Inferior parietal cortex (tissue), 1 donor: ENCODE measurements at regions not wholly inside any gene's neighbourhood (a gene's known extent, or its start where the extent isn't known, plus 50 kb on each side); places are given as distances from the start of the nearest gene placed in this dataset.

ENCODE experiments used
- DNase-seq: peaks from one replicate; pipeline ENCODE4 v3.0.0-alpha.2; 2016; ENCODE audit errors: extremely low spot score

DNA sequence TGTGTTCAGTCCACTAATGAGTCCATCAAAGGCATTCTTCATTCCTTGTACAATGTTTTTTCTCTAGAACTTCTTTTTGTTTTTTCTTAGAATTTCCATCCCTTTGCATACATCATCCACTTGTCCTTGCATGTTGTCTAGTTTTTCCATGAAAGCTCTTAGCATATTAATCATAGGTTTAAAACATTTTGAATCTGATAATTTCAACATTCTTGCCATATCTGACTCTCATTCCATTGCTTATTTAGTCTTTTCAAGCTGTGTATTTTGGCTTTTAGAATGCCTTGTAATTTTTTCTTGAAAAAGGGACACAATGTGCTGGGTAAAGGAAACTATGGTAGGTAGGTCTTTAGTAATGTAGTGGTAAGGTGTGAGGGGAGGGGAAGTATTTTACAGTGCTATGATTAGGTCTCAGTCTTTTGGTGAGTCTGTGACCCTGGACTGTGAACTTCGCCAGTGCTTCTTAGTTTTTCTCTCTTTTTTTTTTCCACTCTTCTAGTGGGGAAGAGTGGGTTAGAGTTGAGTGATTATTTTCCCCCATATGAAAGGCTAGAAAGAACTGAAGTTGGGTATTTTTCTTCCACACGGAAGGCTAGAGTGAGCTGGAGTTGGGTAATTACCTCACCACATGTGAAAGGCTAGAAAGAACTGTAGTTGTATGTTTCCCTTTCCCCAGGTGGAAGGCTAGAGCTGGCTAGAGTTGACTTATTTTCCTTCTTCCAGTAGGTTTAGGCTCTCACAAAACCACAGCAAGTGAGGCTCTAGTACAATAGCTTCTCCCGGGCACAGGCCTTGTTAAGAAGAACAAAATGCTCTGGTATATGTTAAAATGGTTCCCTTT is 172.1 kb downstream of the SNX18 start:
- no peak for DNase-seq

- no peak for DNase-seq
Measured at GRCh38 chr5:54680998-54681397, 163.4 kb downstream of the SNX18 start.

- no peak for DNase-seq
Measured at GRCh38 chr5:54679686-54680085, 162.1 kb downstream of the SNX18 start.

GRCh38 chr5:54678737-54679136 is 161.2 kb downstream of the SNX18 start:
- DNase-seq, result no peak

- no peak for DNase-seq
Measured at GRCh38 chr5:54676481-54677340, 159.2 kb downstream of the SNX18 start.

DNA sequence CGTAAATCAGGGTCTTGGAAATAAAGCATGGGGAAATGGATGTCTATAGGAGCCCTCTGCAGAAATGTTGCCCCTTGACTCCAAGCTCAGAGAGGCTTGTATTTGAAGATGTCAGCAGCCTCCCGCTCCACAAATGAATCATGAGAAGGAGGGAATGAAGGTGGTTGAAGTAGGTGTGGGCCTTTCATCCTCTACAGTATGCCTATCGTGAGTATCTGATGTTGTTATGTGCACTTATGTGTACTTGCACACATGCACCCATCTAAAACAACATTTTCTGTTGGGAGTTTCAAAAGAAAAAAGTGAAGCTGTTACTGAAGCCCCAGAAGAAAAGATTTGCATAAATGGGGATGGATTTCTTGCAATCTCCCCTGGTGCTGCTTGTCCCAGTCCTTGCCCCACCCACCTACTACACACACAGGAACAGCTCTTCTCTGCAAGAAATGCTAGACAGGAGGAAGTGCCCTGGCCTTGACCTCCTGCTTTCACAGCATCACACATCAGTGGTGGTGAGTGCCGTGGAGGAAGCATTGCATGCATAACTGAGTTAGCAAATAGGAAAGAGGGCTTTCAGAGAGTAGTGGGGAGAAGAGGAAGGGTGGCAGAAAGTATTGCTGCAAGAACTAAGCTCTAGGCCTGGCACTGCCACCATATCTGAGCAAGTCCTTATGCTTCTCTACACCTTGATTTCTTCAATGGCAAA is 156.1 kb downstream of the SNX18 start:
- no peak for DNase-seq

DNA sequence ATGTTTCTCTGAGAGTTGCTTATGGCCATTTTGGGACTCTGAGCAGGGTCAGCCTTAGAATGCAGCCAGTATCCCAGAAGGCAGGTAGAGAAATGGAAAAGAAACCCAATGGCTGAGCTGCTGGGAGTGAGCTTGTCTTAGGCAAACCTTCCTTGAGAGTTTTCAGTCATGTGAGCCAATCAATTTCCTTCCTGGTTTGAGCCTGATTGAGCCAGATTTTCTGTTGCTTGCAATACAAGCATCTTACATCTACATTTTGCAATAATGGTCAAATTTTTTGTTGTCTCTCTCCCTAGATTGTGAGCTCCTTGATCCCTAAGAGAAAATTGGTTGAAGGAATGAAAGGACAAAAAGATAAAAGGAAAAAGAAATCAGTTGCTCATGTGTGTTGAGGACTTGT is 155.3 kb downstream of the SNX18 start:
- DNase-seq, result no peak

- DNase-seq, result no peak
Measured at GRCh38 chr5:54671681-54672080, 154.1 kb downstream of the SNX18 start.

- DNase-seq, result no peak
Measured at GRCh38 chr5:54671111-54671531, 153.6 kb downstream of the SNX18 start.

GRCh38 chr5:54670281-54670680 is 152.7 kb downstream of the SNX18 start:
- DNase-seq, result no peak

- DNase-seq, result no peak
Measured at GRCh38 chr5:54669845-54670244, 152.3 kb downstream of the SNX18 start.

GRCh38 chr5:54669285-54669684 is 151.7 kb downstream of the SNX18 start:
- DNase-seq, result no peak

DNA sequence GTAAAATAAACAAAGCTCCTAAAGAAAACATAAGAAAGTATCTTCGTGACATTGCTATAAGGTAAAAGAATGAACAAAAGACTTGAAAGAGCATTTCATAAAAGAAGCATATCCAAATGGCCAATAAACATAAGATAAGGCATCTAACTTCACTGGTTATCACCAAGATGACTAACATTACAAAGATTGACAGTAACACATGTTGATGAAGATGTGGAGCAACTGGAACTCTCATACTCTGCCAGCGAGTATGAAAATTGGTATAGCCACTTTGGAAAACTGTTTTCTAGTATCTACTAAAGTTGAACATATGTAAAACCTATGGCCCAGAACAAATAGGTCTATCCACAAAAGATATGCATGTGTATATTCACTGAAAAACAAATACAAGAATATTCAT is 150.5 kb downstream of the SNX18 start:
- no peak for DNase-seq

DNA sequence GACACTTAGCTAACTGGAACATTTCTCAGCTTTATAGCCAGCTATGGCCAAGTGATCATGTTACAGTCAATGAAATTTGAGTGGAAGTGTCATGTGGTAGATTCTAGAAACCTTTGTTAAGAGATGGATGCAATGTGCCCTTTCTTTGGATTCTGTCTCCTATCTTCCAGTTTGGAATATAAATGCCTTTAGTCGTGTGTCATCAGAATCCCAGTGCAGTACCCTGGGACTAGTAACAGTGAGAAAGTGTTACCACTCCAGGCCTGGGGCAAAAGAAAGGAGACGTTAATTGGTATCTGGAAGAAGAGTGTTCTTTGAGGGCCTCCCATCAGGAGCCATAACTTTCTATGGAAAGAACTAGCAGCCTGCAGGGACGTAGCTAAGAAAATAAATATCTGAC is 149.6 kb downstream of the SNX18 start:
- DNase-seq, result no peak

- peak; percentile 48 for DNase-seq
Measured at GRCh38 chr5:54663866-54664265, 146.3 kb downstream of the SNX18 start.

DNA sequence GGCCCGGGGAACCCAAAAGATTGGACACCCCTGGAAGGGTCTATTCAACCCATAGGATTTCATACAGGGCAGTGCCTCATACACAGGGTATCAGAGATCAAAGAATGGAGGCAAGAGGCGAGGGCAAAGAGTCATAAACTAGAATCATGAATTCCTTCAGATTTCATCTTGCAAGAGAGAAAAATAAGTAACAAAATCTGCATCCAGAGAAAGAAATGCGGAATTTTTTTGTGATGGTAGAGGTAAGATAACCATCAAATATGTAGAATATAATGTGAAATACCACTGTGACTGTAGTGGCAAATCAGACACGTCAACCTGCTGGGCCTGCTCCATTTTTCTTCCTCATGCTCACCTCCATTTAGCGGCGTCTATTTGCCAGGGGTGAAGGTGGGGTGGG is 143.6 kb downstream of the SNX18 start:
- DNase-seq, result no peak

DNA sequence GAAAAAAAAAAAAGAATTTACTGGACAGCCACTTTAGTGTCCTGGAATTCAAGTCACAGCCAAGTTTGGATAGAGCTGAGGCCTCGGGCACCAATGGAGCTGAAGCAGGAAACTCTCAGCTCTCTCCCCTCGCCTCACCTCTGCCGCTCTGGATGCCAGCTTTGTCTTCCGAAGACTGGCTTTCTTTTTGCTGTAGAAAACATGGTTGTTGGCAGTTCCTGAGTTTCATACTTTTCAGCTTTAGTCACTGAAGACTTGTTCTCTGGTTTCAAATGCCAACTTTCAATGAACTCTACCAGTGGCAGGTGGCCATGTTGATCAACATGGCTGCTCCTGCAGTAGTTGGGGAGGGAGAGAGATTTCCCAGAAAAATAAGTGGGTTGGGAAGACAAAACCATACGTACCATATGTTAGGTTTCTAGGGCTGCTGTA is 142.2 kb downstream of the SNX18 start:
- no peak for DNase-seq

- no peak for DNase-seq
Measured at GRCh38 chr5:54658010-54658409, 140.5 kb downstream of the SNX18 start.

DNA sequence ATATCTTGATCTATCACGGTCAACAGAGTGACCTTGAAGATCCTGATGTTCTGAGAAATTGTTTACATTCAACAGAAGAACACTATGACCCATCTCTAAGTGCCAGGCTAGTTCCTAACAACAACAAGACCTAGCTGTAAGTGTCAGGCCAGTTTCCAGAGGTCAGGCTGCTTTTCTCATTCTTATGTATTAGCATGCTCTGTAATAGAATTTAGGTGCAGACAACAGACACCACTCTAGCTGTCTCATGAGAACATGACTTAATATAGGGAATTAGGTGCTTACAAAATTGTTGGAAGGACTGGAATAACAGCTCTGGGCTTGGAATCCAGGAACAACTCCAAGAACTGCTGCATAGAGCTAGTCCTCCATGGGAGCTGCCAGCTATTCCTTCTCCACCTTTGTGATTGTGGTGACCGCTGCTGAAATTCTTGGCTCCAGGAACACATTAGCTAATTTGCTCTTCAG is 138.7 kb downstream of the SNX18 start:
- no peak for DNase-seq

DNA sequence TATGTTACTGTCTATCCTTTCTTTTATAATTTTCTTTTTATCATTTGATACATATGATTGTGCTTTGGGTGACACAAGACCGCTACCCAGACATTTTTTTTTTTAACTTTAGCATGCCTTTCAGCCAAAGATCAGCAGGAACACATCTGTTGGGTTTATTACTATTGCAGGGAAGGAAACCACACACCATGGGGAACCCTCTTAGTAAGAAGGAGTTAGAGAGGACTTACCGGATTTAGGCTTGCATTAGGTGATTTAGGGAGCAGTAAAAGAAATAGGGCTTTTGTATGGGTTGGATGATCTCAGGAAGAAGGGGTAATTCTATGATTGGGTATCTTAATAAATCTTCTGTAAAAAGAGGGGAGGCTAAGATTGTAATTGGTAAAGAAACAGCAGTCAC is 138.2 kb downstream of the SNX18 start:
- DNase-seq, result no peak

- DNase-seq, result no peak
Measured at GRCh38 chr5:54655266-54655665, 137.7 kb downstream of the SNX18 start.

- no peak for DNase-seq
Measured at GRCh38 chr5:54653956-54654614, 136.5 kb downstream of the SNX18 start.
